ENCODE measurements at regions not wholly inside any gene's neighbourhood (a gene's known extent, or its start where the extent isn't known, plus 50 kb on each side); places are given as distances from the start of the nearest gene placed in this dataset.

DNA sequence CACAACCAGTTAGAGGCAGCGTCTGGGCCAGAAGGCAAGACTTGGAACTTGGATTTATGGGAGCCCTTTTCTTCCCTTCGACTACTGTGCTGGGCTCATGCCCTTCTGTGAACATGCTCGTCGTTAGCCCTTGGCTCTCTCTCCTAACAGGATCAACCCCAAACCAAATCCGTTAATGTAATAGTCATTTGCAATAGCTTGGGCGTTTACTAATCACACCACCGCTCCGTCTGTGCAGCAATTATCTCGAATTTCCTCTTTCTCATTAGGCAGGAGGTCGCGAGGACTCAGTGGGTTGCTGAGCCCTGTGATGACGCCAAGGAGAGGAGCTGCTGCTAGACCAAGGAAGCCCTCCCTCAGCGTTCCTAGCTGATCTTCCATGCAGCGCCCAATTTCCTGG is 114.7 kb downstream of the ENGASE start:
- DNase-seq (ENCODE audit: low read depth in 3 of 3, low spot score in 2 of 3): no peak

DNA sequence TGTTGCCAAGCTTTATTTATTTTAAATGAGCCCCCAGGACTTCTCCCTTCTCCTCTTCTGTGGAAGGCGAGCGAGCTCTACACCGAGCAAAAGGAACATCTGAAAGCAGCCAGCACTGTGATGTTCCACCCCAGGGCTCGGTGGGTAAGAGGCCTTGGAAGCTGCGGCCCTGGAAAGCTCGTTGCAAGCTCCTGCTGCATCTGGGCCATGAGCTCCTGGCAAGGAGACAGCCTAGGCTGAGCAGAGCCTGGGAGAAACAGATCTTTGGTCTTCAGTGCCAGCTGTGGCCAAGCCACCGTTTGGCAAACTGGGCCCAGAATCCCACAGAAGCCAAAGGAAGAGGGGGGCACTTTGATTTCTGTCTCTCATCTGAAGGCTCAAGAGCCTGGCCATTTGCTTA is 114.1 kb downstream of the ENGASE start:
- no peak for DNase-seq (ENCODE audit: low read depth in 3 of 3, low spot score in 2 of 3)

DNA sequence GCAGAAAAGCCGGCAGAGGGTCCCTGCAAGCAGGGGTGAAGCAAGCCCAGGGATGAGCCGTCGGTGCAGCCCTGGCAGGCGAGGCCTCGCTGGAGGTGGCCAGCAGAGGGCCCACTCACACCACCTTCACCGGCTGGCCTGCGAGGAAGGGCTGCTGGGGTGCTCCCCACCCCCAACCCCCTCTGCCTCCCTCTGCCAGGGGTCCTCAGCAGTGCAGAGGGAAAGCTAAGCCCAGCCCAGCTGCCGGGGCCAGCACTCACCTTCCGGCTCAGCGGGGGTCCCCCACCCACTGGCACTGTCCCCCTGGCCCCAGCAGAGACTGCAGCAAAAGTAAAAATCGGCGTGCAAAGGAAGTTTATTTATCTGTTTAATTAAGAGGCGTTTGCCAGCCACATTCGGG is 113.4 kb downstream of the ENGASE start:
- DNase-seq (ENCODE audit: low read depth in 3 of 3, low spot score in 2 of 3): no peak

DNA sequence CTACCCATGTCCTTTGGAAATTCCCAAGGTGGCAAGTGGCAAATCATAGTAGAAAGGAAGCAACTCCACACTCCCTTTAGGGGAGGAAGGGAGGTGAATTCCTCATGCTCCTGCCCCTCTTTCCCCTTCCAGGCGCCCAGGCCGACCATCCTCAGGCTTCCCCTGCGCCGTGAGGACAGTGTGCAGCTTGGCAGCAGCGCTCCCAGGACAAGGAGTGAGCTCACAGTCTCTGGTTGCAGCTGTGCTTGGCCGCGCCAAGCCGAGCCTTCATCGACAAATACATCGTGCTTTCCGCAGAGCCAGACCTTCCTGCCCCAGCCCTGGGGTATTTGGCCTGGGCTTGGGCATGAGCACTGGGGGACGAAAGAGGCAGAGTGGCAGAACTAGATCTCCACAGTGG is 112.6 kb downstream of the ENGASE start:
- no peak for DNase-seq (ENCODE audit: low read depth in 3 of 3, low spot score in 2 of 3)

- no peak for DNase-seq (ENCODE audit: low read depth in 3 of 3, low spot score in 2 of 3)
Measured at GRCh38 chr17:79186406-79186805, 111.8 kb downstream of the ENGASE start.

DNA sequence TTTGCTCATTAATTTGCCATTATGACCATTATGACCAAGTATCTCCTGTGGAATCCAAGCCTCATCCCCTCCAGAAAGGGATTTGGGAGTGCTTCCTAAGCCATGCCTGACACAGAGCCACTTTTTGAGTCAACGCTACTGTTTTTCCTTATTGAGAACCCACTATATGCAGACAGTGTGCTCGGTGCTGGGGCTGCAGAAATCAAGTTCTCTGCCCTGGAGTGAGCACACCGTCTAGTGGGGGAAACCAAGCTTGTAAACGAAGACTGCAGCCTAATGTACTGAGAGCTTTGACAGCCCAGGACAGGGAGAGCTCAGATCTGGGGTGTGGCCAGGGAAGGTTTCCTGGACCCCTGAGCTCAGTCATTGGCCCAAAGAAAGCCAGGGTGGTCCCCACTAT is 111.0 kb downstream of the ENGASE start:
- no peak for DNase-seq (ENCODE audit: low read depth in 3 of 3, low spot score in 2 of 3)

- DNase-seq (ENCODE audit: low read depth in 3 of 3, low spot score in 2 of 3): no peak
Measured at GRCh38 chr17:79184219-79184618, 109.6 kb downstream of the ENGASE start.

DNA sequence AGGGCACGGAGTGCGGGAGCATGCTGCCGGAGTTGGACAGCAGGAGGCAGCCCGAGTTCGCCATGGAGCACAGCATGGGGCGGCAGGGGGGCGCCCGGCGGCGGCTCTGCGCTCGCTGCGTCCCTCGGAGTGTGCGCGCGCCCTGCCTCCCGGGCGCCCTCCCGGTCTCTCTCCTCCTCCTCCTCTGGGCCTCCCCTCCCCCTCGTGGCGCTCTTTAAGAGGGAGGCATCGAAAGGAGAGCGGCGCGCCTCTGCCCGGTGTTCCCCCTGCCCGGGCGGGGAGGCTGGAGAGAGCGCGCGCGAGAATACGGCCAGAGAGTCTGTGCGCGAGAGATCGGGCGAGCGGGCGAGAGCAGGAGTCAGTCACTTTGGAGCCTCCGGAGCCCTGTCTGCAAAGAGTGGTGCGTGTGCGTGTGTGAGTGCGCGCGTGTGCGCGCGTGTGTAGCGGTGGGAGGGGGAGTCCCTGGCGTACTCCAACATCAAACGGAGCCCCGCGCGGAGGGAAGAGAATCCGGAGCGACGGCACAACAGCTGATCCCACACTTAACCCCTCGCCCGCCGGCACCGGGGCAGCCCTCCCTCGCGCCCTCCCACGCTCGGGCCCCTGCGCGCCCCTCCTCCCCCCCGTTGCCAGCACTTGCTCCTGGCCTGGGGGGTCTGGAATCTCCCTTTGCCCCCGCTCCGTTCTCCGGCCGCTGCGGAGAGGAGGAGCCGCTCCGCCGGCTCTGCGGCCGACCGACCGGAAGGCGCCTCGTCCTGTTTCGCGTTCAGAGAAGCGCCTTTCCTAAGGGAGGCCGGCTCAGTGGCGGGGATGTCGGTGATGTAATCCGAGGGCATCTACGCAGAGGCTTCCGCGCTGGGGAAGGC is 108.9 kb downstream of the ENGASE start:
- no peak for DNase-seq (ENCODE audit: low read depth in 3 of 3, low spot score in 2 of 3)

GRCh38 chr17:79183043-79183292 is 108.3 kb downstream of the ENGASE start:
- DNase-seq (ENCODE audit: low read depth in 3 of 3, low spot score in 2 of 3): no peak

DNA sequence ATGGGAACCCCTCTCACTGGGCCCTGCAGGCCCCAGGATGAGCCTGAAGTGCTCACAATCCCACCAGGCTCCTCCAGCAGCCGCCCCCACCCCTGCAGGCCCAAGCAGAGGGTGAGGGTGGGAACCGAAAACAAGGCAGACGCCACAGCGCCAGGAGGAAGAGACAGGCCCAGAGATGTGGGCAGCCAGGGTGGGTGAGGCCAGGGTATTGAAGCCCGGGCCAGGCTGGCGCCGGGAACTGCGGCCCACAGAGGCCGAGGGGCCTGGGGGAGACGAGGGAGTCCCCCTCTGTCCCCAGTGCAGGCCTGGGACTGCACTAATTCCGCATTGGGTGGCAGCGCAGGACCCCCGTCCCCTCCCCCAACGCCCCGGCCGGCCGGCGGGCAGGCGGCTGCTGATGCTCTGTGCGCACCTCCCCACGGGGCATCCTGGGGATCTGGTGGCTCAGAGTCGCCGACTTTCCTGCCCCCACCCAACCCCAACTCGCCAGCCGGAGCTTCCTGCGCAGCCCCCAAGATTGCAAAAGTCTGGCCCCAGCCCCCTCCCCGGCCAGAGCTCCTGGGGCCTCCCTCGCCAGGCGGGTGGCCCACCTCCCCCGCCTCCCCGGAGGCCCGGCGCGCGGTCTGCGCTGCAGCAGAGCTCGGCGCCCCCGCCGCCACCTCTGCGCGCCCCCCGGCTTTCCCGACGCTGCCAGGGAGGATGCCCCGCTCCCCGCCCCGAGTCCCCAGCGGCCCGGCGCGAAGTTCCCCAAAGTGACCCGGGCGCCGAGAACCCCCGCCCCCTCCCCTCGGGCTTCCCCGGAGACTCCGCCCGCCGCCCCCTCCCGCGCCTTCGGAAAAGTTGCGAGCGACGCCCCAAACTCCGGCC is 107.8 kb downstream of the ENGASE start:
- DNase-seq (ENCODE audit: low read depth in 3 of 3, low spot score in 2 of 3): no peak

- no peak for DNase-seq (ENCODE audit: low read depth in 3 of 3, low spot score in 2 of 3)
Measured at GRCh38 chr17:79180358-79181005, 105.9 kb downstream of the ENGASE start.

DNA sequence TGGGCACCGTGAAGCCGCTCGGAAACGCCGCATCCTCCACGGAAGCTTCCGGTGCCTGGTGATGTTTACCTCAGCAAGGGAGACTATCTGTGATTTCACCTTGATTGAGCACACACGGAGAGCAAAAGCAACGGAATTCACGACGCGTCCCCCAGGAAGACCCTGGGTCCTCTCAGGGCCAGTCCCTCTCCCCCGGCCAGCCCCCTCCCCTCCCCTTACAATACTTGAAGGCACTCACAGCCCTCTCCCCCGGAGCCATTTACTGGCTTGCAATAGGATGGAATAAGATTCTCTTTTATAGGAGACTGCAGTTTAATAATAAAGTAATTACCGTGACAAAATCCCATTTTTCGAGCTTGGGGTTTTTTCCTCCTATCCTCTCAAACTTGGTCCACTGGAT is 104.7 kb downstream of the ENGASE start:
- no peak for DNase-seq (ENCODE audit: low read depth in 3 of 3, low spot score in 2 of 3)

DNA sequence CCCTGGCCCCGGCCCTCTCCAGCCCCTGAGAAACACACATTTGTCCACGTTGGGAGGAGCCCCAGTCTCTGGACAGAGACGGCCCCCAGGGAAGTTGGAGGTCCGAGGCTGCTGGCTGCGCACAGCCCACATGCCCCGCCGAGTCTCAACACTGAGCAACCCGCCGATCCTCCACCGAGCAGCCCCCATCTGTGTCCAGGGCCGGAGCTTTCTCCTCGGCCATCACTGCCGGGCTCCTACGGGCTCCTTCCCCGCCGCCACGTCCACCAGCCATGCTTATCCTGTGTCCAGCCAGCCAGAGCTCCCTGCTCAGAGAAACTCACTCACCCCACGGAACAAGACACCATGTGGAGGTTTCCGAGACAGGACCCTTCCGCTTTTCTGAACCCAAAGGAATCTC is 103.3 kb downstream of the ENGASE start:
- DNase-seq (ENCODE audit: low read depth in 3 of 3, low spot score in 2 of 3): no peak

DNA sequence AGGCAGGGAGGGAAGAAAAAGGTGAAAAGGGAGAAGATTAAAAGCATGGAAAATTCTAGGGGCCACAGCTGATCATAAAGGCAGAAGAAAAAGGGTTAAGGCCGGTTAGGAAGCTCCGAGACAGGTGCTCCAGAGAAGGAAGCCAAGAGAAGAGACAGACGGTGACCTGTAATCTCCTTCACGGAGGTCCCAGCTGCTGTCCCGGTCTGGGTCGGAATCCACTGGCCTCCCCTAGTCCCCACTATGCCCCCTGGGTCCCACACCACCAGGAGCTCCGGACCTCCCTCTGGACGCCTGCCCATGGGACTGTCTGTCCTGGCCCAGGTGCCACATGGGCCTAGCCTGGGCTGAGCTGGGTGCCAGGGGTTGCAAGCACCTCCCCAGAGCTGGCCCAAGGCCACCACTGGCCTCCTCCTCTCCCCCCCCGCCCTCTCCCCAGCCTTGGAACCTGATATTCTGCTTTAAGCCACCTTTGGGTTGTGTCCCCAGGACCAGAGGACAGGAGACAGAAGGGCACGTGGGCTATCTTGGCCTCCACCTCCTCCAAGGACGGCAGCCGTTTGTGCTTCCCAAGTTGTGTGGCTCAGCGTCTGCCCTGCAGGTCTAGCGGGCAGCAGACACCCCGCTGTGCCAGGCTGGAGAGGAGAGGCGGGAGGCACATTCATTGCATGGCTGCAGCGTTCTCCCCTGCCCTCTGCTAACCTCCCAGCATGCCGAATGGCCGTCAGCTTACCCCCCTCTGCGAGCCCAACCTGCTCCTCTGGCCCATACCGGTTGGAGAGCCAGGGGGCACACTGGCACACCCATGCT is 102.4 kb downstream of the ENGASE start:
- no peak for DNase-seq (ENCODE audit: low read depth in 3 of 3, low spot score in 2 of 3)

- no peak for DNase-seq (ENCODE audit: low read depth in 3 of 3, low spot score in 2 of 3)
Measured at GRCh38 chr17:79174905-79175856, 100.6 kb downstream of the ENGASE start.

GRCh38 chr17:79174193-79174765 is 99.7 kb downstream of the ENGASE start:
- DNase-seq (ENCODE audit: low read depth in 3 of 3, low spot score in 2 of 3): no peak

DNA sequence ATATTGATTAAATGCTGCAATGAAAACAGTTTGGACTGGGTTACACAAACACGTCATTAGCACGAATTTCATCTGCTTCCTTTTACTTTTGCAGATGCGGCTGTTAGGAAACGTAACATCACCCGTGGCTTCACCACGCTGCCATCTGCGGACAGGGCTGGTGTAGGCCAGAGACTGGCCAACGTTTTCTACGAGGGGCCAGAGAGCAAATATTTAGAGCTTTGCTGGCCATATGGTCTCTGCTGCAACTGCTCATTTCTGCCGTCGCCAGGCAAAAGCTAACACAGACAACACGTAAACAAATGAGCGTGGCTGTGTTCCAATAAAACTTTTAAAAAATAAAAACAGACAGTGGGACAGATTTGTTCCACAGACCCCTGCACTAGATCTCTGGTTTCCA is 96.6 kb downstream of the ENGASE start:
- no peak for DNase-seq (ENCODE audit: low read depth in 3 of 3, low spot score in 2 of 3)

DNA sequence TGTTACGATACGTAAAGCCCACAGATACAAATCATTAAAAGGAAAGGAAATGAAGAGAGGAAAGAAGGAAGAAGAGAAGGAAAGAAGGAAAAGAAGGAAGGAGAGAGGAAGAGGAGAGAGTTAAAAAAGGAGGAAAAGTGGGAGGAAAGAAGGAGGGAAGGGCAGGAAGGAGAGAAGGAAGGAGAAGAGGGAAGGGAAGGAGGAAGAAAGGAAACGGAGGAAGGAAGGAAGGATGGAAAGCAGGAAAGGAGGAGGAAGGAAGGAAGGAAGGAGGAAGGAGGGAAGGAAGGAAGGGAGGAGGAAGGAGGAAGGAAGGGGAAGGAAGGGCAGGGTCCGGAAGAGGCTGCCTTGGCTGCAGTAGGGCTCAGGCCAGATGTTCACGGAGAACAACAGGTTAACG is 95.2 kb downstream of the ENGASE start:
- DNase-seq (ENCODE audit: low read depth in 3 of 3, low spot score in 2 of 3): no peak

- DNase-seq (ENCODE audit: low read depth in 3 of 3, low spot score in 2 of 3): no peak
Measured at GRCh38 chr17:79169366-79169765, 94.7 kb downstream of the ENGASE start.

Measured in right renal cortex interstitium (tissue), 3 donors.